ENCODE measurements at regions not wholly inside any gene's neighbourhood (a gene's known extent, or its start where the extent isn't known, plus 50 kb on each side); places are given as distances from the start of the nearest gene placed in this dataset.
A peak's percentile ranks its signal among the peaks of the same experiment; 100 is the strongest.

DNA sequence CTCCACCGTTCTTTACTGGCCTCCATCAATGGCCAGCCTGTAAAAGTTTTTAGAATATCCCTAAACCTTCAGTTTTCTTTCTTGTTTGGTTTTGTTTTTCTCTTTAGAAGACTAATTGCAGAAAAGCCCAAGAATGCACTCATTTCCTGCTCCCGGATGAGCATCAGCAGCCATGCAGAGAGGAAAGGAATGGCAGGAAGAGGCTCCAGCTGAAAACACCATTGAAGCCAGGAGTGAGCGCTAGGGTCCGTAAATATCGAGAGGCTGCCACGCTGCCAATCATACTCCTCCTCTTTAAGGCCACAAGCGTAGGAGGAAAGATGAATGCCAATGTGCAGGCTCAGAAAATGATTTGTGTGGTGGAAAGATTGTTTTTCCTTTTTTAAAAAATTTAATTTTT is 57.4 kb upstream of the UBE2L5 start:
- TF ChIP-seq, protein P1, sequence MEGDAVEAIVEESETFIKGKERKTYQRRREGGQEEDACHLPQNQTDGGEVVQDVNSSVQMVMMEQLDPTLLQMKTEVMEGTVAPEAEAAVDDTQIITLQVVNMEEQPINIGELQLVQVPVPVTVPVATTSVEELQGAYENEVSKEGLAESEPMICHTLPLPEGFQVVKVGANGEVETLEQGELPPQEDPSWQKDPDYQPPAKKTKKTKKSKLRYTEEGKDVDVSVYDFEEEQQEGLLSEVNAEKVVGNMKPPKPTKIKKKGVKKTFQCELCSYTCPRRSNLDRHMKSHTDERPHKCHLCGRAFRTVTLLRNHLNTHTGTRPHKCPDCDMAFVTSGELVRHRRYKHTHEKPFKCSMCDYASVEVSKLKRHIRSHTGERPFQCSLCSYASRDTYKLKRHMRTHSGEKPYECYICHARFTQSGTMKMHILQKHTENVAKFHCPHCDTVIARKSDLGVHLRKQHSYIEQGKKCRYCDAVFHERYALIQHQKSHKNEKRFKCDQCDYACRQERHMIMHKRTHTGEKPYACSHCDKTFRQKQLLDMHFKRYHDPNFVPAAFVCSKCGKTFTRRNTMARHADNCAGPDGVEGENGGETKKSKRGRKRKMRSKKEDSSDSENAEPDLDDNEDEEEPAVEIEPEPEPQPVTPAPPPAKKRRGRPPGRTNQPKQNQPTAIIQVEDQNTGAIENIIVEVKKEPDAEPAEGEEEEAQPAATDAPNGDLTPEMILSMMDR (IDR thresholded peaks at IDR 0.05): no peak
- peak overlapping the region in 1 of 2 donors; percentile 34 for H3K27ac ChIP-seq
- H3K4me3 ChIP-seq: no peak overlapping the region
- no peaks in the 10 kb centered on the region for H3K9me3 ChIP-seq
- DNase-seq (ENCODE audit: low spot score): no peak
- no peaks in the 10 kb centered on the region for H3K36me3 ChIP-seq
- H3K4me1 ChIP-seq: peaks cover 0 to 15% of the 10 kb centered on the region in 2 donors
- no peaks in the 10 kb centered on the region for H3K27me3 ChIP-seq

DNA sequence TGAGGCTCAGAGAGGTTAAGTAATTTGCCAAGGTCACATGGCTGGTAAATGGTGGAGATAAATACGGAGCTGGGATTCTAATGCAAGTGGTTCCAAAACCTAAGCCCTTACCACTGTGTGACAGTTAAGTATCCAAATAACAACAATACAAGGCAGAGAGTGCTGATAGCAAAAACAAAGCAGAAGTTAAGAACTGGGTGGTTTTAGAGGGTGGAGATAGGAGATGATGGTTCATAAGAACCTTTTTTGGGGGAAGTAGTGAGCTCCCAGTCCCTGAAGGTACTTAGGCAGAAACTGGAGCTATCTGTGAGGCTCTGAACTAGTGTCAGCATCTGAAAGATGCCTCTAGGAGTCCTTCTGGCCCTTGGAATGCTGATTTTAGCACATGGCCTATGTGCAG is 56.2 kb upstream of the UBE2L5 start:
- DNase-seq (ENCODE audit: low spot score): no peak
- no peak overlapping the region for H3K27ac ChIP-seq
- H3K4me3 ChIP-seq: no peak overlapping the region
- H3K27me3 ChIP-seq: no peaks in the 10 kb centered on the region
- TF ChIP-seq, protein P1 (IDR thresholded peaks at IDR 0.05): no peak
- H3K9me3 ChIP-seq: no peaks in the 10 kb centered on the region
- H3K36me3 ChIP-seq: no peaks in the 10 kb centered on the region
- peaks cover 0 to 15% of the 10 kb centered on the region in 2 donors for H3K4me1 ChIP-seq

DNA sequence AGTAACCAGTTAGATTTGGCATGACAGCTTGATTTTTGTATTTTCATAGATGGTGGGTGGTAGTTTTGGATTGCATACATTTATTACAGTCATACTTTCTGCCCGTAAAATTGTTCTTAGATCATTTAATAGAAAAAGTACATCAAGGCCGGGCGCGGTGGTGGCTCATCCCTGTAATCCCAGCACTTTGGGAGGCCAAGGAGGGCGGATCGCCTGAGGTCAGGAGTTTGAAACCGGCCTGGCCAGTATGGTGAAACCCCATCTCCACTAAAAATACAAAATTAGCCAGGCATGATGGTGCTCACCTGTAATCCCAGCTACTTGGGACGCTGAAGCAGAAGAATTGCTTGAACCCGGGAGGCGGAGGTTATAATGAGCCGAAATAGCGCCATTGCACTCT is 55.0 kb upstream of the UBE2L5 start:
- H3K27ac ChIP-seq: no peak overlapping the region
- DNase-seq (ENCODE audit: low spot score): no peak
- H3K4me1 ChIP-seq: peaks cover 0 to 15% of the 10 kb centered on the region in 2 donors
- H3K27me3 ChIP-seq: no peaks in the 10 kb centered on the region
- H3K4me3 ChIP-seq: no peak overlapping the region
- H3K36me3 ChIP-seq: no peaks in the 10 kb centered on the region
- TF ChIP-seq, protein P1 (IDR thresholded peaks at IDR 0.05): no peak
- H3K9me3 ChIP-seq: no peaks in the 10 kb centered on the region

DNA sequence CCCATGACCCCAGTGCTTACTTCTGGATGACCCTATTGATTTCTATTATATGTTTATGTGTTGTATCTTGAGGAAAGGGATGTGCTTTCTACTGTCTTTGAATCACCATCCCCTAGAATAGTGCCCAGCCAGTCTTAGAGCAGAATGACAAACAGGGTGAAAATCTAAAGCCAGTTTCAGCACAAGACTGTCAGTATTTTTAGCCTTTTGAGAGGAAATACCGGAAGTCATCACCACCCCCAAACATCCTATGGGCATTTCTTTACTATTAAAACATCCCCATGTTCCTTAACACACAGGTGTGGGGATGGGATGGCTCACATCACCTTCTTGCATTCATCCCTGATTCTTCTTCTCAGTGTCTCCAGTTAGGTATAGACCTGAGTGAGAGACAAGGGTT is 52.1 kb upstream of the UBE2L5 start:
- no peaks in the 10 kb centered on the region for H3K9me3 ChIP-seq
- TF ChIP-seq, protein P1 (IDR thresholded peaks at IDR 0.05): no peak
- H3K27ac ChIP-seq: no peak overlapping the region
- no peaks in the 10 kb centered on the region for H3K27me3 ChIP-seq
- DNase-seq (ENCODE audit: low spot score): no peak
- no peaks in the 10 kb centered on the region for H3K4me1 ChIP-seq
- no peaks in the 10 kb centered on the region for H3K36me3 ChIP-seq
- no peak overlapping the region for H3K4me3 ChIP-seq

DNA sequence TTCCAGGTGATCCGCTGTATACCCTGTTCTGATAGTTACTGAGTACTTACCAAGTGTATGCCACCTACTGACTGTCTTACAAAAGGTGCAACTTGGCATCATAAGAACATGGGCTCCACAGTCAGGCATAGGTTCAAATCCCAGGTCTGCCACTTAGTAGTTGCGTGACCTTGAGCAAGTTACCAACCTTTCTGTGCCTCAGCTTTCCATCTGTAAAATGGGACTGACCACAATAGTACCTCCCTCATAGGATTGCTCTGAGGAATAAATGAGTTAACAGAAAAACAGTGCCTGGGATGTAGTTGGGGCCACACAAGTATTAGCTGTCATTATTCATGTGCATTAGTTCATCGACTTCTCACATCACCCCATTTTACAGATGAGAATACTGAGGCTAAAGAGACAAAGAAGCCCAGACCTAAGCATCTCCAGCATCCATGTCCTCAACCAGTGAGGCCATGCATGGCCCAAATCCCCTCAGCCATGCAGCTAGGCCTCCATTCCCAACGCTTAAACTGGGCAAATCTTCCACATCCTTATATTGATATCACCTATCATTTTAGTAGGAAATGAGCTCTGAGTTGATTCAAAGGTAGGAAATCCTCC is 51.3 kb upstream of the UBE2L5 start:
- no peak overlapping the region for H3K4me3 ChIP-seq
- DNase-seq (ENCODE audit: low spot score): no peak
- H3K27ac ChIP-seq: no peak overlapping the region
- H3K9me3 ChIP-seq: no peaks in the 10 kb centered on the region
- no peaks in the 10 kb centered on the region for H3K27me3 ChIP-seq
- no peaks in the 10 kb centered on the region for H3K36me3 ChIP-seq
- TF ChIP-seq, protein P1 (IDR thresholded peaks at IDR 0.05): no peak
- H3K4me1 ChIP-seq: no peaks in the 10 kb centered on the region

DNA sequence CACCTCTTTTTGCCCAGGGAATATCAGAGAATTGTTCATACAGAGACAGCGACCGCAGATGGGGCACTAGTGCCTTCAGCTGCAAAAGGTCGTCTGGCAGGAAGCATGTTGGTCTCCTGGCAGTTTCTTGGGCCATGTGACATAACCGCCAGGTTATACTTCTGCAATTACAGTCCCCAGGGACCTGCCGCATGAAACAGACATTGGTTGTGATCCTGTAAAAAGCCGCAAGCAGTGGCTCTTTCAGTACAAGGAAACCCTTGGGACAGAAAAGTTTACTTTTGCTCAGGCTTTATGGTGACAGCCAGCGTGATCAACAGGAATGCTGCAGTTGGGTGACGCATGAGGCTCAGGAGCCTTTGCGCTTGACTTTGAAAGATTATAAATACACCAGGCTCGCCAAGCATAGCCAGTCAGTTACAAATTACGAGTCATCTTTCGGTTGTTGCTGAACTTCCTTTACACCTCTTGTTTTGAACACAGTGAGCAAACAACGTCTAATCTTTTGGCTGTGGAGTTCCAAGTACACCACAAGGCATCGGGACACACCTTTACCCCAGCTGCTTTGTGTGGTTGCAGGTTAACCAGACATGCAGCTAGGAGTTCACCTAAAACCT is 50.5 kb upstream of the UBE2L5 start:
- Histone ChIP-seq H3K4me3 (no peak overlapping the region), H3K27me3 (no peaks in the 10 kb centered on the region), H3K4me1 (no peaks in the 10 kb centered on the region), H3K9me3 (no peaks in the 10 kb centered on the region), H3K27ac (no peak overlapping the region), H3K36me3 (no peaks in the 10 kb centered on the region)
- TF ChIP-seq, protein P1 (IDR thresholded peaks at IDR 0.05): no peak
- DNase-seq (ENCODE audit: low spot score): no peak
